Astrocyte of the cerebellum (primary cell): ENCODE measurements at regions not wholly inside any gene's neighbourhood (a gene's known extent, or its start where the extent isn't known, plus 50 kb on each side); places are given as distances from the start of the nearest gene placed in this dataset.

ENCODE experiments used
- DNase-seq: peaks from one replicate; pipeline ENCODE4 v3.0.0-alpha.2; 2011; ENCODE audit warnings: low read depth
- H3K4me3 ChIP-seq: 2 replicates; pipeline ENCODE4 v1.5.1; 2011; ENCODE audit warnings: mild to moderate bottlenecking, low read depth, low read length, moderate library complexity
- in situ Hi-C: cut with HindIII; loops from 2 replicates; pipeline ENCODE4 v1.10.0; 2017; ENCODE audit warnings: low sequenced_read_pairs
- TF ChIP-seq, protein P1 (sequence below): IDR thresholded peaks from 2 replicates; pipeline ENCODE4 v1.5.1; 2012; ENCODE audit warnings: low read length, low read depth, moderate library complexity, mild to moderate bottlenecking; ENCODE audit errors: missing control alignments

DNA sequence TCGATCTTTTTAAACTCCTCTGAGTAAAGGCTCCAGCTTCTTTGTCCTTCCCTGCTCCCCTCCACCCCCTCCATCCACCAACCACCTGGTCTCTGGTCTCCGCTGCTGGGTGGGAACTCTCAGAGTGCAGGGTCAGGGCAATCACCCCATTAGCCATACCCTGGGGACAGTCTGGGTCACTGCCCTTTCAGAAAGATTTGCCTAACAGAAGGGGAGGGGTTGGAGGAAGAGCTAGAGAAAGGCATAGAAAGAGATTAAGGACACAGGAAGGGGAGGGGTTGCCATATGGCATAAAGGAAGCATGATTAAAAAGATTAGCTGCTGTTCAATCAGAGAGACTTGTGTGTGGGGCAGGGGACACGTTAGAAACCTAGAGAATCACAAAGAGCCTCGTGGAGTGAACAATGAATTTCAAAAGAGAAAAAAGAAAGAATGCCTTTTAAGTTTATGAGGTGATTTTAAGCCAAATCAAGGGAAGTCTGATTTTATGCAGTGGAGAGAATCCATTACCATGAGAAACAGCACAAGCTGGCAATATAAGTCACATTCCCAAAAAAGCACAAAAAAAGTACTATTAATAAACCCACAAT is 115.5 kb upstream of the ACSL4 start:
- DNase-seq = no peak
- in situ Hi-C loops = no loop called here
- H3K4me3 ChIP-seq = no peak overlapping the region
- TF ChIP-seq, protein P1, sequence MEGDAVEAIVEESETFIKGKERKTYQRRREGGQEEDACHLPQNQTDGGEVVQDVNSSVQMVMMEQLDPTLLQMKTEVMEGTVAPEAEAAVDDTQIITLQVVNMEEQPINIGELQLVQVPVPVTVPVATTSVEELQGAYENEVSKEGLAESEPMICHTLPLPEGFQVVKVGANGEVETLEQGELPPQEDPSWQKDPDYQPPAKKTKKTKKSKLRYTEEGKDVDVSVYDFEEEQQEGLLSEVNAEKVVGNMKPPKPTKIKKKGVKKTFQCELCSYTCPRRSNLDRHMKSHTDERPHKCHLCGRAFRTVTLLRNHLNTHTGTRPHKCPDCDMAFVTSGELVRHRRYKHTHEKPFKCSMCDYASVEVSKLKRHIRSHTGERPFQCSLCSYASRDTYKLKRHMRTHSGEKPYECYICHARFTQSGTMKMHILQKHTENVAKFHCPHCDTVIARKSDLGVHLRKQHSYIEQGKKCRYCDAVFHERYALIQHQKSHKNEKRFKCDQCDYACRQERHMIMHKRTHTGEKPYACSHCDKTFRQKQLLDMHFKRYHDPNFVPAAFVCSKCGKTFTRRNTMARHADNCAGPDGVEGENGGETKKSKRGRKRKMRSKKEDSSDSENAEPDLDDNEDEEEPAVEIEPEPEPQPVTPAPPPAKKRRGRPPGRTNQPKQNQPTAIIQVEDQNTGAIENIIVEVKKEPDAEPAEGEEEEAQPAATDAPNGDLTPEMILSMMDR = no peak

DNA sequence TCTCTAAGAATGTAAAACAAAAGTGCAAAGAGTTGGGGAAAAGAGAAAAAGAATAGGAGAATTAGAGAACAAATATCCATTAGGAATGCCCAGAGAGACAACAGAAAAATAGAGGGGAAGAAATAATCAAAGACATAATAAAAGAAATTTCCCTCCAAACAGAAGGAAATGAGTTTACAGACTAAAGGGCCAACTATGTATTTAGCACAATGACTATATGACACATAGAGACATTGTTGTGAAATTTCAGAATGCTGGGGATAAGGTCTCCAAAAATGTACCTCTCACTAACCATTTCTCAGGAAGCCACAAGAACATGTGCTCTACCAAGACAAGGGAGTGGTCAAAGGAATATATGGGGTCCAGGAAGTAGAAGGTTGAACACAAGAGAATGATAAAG is 121.0 kb upstream of the ACSL4 start:
- in situ Hi-C loops = no loop called here
- H3K4me3 ChIP-seq = no peak overlapping the region
- TF ChIP-seq, protein P1 = no peak

DNA sequence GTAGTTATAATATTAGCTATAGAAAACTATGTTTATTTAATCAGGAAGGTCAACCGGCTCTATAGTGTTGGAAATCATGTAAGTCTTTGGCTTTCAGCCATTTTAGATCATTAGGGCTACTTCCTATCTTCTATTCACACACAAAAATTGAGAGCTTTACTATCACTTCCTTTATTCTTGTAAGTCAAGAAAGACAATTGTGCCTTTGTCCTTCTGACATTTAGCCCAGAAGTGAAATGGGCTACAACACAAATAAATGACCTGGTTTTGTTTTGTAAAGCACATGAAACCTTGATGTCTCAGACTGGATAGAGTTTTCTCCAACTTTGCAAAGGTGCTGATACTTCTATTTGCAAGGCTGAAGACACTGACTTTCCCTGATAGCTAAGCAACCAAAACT is 122.4 kb upstream of the ACSL4 start:
- H3K4me3 ChIP-seq = no peak overlapping the region
- no peak for DNase-seq
- TF ChIP-seq, protein P1 = no peak
- in situ Hi-C loops = no loop called here

More for the DNA sequence above, 121.0 kb upstream of the ACSL4 start:
- DNase-seq = no peak

DNA sequence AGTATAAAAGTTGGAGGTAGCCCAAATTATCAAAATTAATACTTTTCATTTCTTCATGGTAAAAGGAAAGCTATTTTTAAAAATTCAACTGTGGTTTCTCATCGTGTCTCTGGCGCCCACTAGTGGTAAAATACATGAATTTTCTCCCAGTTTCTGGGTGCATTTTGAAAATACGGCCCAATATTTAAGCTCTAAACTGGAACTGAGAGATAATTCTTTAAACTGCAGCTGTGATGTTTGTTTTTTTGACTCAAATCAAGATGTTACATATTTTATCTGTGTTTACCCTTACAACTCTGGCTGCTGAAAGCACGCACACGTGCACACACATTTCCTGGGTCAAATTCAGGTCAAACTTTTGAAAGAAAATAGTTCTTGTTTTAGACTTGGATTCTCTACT is 123.9 kb upstream of the ACSL4 start:
- TF ChIP-seq, protein P1 = peak; percentile 61
- in situ Hi-C loops = no loop called here
- no peak overlapping the region for H3K4me3 ChIP-seq
- no peak for DNase-seq

DNA sequence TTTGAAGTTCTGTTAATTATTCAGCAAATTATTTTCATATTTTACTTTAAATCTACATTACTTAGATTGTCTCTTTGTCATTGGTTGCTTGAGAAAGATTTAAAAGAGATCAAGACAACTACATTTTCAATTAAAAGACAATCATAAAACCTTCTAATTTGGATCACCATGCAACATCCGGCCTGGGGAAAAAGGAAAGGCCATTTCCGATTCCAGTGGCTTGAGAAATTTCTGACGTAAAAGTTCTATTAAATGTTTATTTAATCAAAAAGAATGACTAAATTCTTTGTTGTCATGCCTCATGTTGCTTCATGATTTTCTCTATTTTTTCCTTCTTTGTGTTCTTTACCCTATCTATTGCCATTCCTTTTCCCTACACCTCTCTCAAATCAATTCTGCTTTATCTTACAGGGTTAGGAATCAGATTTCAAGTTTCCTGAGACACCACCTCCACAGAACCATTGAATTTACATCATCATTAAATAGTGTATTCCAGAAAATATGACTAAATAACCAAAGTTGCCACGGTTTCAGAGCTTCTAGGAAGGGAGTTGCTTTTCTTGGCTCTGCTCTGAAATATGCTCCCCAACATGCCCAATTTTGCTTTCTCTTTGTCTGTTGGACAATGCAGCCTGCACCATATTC is 124.6 kb upstream of the ACSL4 start:
- in situ Hi-C loops = no loop called here
- TF ChIP-seq, protein P1 = no peak
- H3K4me3 ChIP-seq = no peak overlapping the region
- no peak for DNase-seq

DNA sequence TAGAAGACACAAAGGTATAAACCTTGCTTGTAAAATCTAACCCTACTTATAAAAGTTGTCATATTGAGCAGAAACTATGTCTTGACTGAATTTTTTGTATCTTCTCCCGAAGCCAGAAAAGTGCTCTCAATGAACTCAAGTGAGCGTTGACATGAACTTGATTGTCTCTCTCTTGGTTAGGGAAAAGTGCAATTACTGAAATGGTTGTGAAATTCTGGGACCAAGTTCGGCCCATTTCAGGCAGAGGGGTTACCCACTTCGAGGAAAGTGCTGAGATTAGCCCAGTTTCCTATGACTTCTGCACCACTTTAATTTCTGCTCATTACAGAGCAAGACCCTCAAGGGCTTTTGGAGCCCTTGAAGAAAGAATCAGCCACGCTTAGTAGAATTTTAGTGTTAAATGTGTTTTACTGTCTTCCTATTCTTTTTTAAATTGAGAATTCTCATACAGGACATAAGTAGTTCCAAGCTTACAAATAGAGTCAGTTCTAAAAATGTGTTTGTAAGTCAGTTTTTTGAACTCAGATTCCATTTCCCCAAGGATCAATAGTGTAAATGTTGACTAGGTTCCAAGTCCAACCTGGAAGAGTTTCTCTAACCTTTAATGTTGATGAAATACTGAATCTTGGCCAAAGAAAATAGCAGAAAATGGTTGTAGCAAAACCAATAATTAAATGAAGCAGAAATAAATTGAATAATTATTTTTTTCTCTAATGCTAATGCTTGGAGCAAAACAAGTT is 125.7 kb upstream of the ACSL4 start:
- H3K4me3 ChIP-seq = no peak overlapping the region
- in situ Hi-C loops = no loop called here
- TF ChIP-seq, protein P1 = no peak
- DNase-seq = no peak
